Natural killer cell (primary cell): ENCODE measurements at regions not wholly inside any gene's neighbourhood (a gene's known extent, or its start where the extent isn't known, plus 50 kb on each side); places are given as distances from the start of the nearest gene placed in this dataset.

Source experiments
- ATAC-seq, 3 donors: fragments of 150-1000 bp in 2 of 3; fragments of 200-7000 bp in 1 of 3; cut with Tn5 transposase; 1 replicate in 1 of 3; 2 replicates in 2 of 3; pipeline ENCODE4 v1.10.0; 2021; ENCODE audit warnings: mild to moderate bottlenecking in 2 of 3, moderate library complexity in 2 of 3
- DNase-seq, 2 donors: peaks; one replicate each; pipeline versions ENCODE4 v3.0.0 to v3.0.0-alpha.2; 2013 to 2021; ENCODE audit warnings: mixed read lengths in 1 of 2
- H3K27ac ChIP-seq: one replicate; pipeline ENCODE4 v1.5.1; 2013; ENCODE audit warnings: mild to moderate bottlenecking, low read length
- H3K27me3 ChIP-seq: one replicate; pipeline ENCODE4 v1.6.1; 2013; ENCODE audit warnings: low read length; ENCODE audit not compliant: control insufficient read depth, insufficient read depth
- H3K36me3 ChIP-seq: one replicate; pipeline ENCODE4 v1.6.1; 2013; ENCODE audit warnings: low read length; ENCODE audit not compliant: control insufficient read depth, insufficient read depth
- H3K4me1 ChIP-seq: one replicate; pipeline ENCODE4 v1.6.1; 2013; ENCODE audit warnings: low read length; ENCODE audit not compliant: control insufficient read depth, insufficient read depth
- H3K4me3 ChIP-seq: one replicate; pipeline ENCODE4 v1.5.1; 2013; ENCODE audit warnings: low read length
- H3K9me3 ChIP-seq: one replicate; pipeline ENCODE4 v1.6.1; 2013; ENCODE audit warnings: low read length; ENCODE audit not compliant: control insufficient read depth, insufficient read depth
- H3K27ac Mint-ChIP-seq, 2 donors: one replicate each; pipeline ENCODE4 v1.8.0; 2022; ENCODE audit warnings: mild to moderate bottlenecking in 2 of 2, mixed read lengths in 2 of 2, moderate library complexity in 1 of 2
- H3K27me3 Mint-ChIP-seq, 2 donors: one replicate each; pipeline ENCODE4 v1.8.0; 2022; ENCODE audit warnings: low read depth in 2 of 2, mixed read lengths in 2 of 2
- H3K36me3 Mint-ChIP-seq: one replicate; pipeline ENCODE4 v1.8.0; 2022; ENCODE audit warnings: mixed read lengths
- H3K4me1 Mint-ChIP-seq, 2 donors: one replicate each; pipeline ENCODE4 v1.8.0; 2022; ENCODE audit warnings: mixed read lengths in 2 of 2
- H3K4me3 Mint-ChIP-seq: one replicate; pipeline ENCODE4 v1.8.0; 2022; ENCODE audit warnings: mild to moderate bottlenecking, moderate library complexity, mixed read lengths
- H3K9me3 Mint-ChIP-seq, 2 donors: one replicate each; pipeline ENCODE4 v1.8.0; 2022; ENCODE audit warnings: mixed read lengths in 2 of 2
- WGBS: methylation state at CpG from one replicate; pipeline ENCODE4 v1.1.7; 2013; ENCODE audit warnings: missing lambda C conversion rate; ENCODE audit not compliant: insufficient coverage; 5-methylcytosine and 5-hydroxymethylcytosine counted together
- intact Hi-C: fragments of 100-400 bp; cut with micrococcal nuclease; formaldehyde crosslinking; loops from one replicate; pipeline ENCODE4 v1.14.2; 2022
- TF ChIP-seq, protein P1 (sequence below): fragments of 200-600 bp; IDR thresholded peaks from one replicate; pipeline ENCODE4 v1.8.0; 2022; ENCODE audit warnings: antibody characterized with exemption

DNA sequence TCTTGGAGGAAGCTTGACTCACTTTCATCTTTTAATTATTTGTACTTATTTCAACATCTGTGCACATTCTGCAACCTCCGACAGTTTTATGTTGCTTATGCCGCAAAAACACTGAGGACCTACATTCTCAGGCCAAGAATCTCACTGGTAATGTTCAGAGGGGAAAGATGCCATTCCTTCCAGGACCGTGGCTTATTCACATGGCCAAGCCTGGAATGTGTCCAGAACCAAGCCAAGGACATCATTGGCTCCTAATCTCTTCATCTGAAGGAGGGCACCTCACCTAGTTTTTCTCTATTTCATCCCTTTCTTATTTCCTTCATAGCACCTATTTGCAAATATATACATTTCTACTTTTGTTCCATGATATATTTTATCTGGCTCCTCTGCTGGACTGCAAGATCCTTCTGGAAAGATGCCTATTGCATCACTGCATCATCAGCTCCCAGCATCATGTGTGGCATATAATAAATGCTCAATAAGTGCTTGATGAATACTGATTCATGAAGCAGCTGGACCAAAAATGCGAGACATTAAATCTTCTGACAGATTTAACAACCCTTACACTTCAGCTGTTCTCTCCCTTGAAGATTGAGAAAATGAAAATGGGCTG is 377.1 kb downstream of the TNS1 start:
- Histone ChIP-seq H3K4me1 (no peaks in the 10 kb centered on the region), H3K27ac (no peak overlapping the region), H3K36me3 (no peaks in the 10 kb centered on the region), H3K27me3 (no peaks in the 10 kb centered on the region), H3K4me3 (no peak overlapping the region), H3K9me3 (no peaks in the 10 kb centered on the region)
- intact Hi-C loops = no loop called here
- DNase-seq = no peak
- H3K4me1 Mint-ChIP-seq = no peaks in the 10 kb centered on the region
- H3K9me3 Mint-ChIP-seq = no peaks in the 10 kb centered on the region
- no peak overlapping the region for H3K4me3 Mint-ChIP-seq
- TF ChIP-seq, protein P1, sequence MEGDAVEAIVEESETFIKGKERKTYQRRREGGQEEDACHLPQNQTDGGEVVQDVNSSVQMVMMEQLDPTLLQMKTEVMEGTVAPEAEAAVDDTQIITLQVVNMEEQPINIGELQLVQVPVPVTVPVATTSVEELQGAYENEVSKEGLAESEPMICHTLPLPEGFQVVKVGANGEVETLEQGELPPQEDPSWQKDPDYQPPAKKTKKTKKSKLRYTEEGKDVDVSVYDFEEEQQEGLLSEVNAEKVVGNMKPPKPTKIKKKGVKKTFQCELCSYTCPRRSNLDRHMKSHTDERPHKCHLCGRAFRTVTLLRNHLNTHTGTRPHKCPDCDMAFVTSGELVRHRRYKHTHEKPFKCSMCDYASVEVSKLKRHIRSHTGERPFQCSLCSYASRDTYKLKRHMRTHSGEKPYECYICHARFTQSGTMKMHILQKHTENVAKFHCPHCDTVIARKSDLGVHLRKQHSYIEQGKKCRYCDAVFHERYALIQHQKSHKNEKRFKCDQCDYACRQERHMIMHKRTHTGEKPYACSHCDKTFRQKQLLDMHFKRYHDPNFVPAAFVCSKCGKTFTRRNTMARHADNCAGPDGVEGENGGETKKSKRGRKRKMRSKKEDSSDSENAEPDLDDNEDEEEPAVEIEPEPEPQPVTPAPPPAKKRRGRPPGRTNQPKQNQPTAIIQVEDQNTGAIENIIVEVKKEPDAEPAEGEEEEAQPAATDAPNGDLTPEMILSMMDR = no peak
- no peak for ATAC-seq
- no peak overlapping the region for H3K27ac Mint-ChIP-seq
- H3K36me3 Mint-ChIP-seq = no peaks in the 10 kb centered on the region
- H3K27me3 Mint-ChIP-seq = peaks cover 6 to 8% of the 10 kb centered on the region in 2 donors
- WGBS = 83% methylated on average over 3 of the region's 4 CpGs

DNA sequence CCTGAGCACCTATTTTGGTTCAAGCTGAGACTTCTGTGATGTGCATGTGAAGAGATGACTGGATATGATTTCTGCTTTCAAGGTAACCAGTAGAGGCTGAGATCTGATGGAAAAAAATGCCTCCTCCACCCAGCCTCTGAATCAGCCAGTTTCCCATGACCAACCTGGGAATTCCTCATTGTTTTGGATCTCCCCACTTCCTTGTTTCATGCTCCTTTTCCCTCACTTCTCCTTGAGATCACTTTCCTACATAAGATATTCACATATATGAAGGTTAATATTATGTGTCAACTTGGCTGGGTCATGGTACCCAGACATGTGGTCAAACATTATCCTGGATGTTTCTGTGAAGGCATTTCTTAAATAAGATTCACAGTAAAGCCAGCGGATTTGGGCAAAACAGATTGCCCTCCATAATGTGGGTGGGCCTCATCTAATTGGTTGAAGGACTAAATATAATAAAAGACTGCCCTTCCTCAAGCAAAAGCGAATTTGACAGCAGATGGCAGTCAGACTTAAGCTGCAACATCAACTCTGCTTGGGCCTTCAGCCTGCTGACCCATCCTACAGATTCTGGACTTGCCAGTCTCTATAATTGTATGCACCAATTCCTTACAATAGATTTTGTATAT is 379.4 kb downstream of the TNS1 start:
- no peaks in the 10 kb centered on the region for H3K4me1 Mint-ChIP-seq
- H3K27me3 Mint-ChIP-seq = peaks cover 6 to 7% of the 10 kb centered on the region in 2 donors
- no peaks in the 10 kb centered on the region for H3K36me3 Mint-ChIP-seq
- TF ChIP-seq, protein P1 = no peak
- Histone ChIP-seq H3K27ac (no peak overlapping the region), H3K36me3 (no peaks in the 10 kb centered on the region), H3K27me3 (no peaks in the 10 kb centered on the region), H3K4me3 (no peak overlapping the region), H3K4me1 (no peaks in the 10 kb centered on the region), H3K9me3 (no peaks in the 10 kb centered on the region)
- H3K9me3 Mint-ChIP-seq = no peaks in the 10 kb centered on the region
- WGBS = 76% methylated on average over 2 of the region's 2 CpGs
- no peak overlapping the region for H3K4me3 Mint-ChIP-seq
- ATAC-seq = no peak
- intact Hi-C loops = no loop called here
- no peak for DNase-seq
- H3K27ac Mint-ChIP-seq = no peak overlapping the region

DNA sequence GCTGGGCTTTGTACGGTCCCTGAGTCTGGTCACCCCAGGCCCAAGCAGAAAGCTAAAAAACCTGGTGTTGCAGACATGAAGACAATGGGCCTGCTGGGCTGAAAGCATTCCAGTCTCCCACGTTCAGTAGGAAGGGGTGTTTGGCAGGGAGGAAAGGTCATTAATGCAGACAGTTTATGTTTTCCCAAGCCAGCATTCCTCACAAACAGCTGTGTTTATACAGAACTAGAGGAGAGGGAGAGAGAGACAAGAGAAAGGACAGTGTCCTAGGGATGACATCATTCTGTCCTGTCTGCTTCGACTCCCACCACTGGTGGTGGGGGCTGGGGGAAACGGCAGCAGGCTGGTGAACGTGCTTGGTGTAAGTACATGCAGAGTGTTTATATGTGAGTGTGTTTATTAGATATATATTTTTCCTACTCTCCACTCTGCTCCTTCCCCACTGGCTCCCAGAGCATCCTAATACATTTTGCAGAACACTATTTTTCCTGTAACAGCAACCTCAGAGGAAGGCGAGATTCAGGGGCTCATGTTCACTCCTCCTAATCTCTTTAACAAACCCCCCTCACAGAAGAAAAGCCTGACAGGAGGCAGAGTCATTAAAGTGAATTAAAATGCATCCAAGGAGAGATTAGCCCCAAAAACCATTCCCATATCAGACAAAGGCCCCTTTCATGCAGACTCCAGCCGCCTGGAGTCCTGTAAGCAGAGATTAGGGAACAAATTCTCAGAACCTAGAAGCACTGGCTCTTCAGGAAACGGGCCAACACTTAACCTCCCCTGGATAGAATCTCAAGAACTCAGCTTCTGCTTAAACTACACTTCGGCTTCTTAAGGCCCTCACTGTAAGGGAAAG is 380.4 kb downstream of the TNS1 start:
- intact Hi-C loops = no loop called here

More for the DNA sequence above, 380.4 kb downstream of the TNS1 start:
- peaks cover 6 to 7% of the 10 kb centered on the region in 2 donors for H3K27me3 Mint-ChIP-seq
- no peaks in the 10 kb centered on the region for H3K36me3 Mint-ChIP-seq
- TF ChIP-seq, protein P1 = no peak
- Histone ChIP-seq H3K4me3 (no peak overlapping the region), H3K36me3 (no peaks in the 10 kb centered on the region), H3K9me3 (no peaks in the 10 kb centered on the region), H3K27me3 (no peaks in the 10 kb centered on the region), H3K27ac (no peak overlapping the region), H3K4me1 (no peaks in the 10 kb centered on the region)
- H3K9me3 Mint-ChIP-seq = no peaks in the 10 kb centered on the region
- H3K27ac Mint-ChIP-seq = no peak overlapping the region
- 80% methylated on average over 7 of the region's 9 CpGs for WGBS
- no peak overlapping the region for H3K4me3 Mint-ChIP-seq
- no peak for ATAC-seq
- no peaks in the 10 kb centered on the region for H3K4me1 Mint-ChIP-seq
- no peak for DNase-seq
